CD4-positive, alpha-beta T cell treated with Interleukin-2 at 100 ng/mL for 4 hours (primary cell): ENCODE measurements at regions not wholly inside any gene's neighbourhood (a gene's known extent, or its start where the extent isn't known, plus 50 kb on each side); places are given as distances from the start of the nearest gene placed in this dataset.

Source experiments
- DNase-seq: peaks from one replicate; pipeline ENCODE4 v3.0.0-alpha.2; 2020; ENCODE audit warnings: low spot score

- DNase-seq: no peak
Observed at GRCh38 chr15:88315221-88315878, 58.8 kb upstream of the NTRK3 start.

- DNase-seq: no peak
Observed at GRCh38 chr15:88312941-88313579, 56.5 kb upstream of the NTRK3 start.

GRCh38 chr15:88309363-88309762, 52.8 kb upstream of the NTRK3 start:
- DNase-seq: no peak

- DNase-seq: no peak
Observed at GRCh38 chr15:88307344-88307743, 50.8 kb upstream of the NTRK3 start.
